DOHH2 (cell line): ENCODE measurements at regions not wholly inside any gene's neighbourhood (a gene's known extent, or its start where the extent isn't known, plus 50 kb on each side); places are given as distances from the start of the nearest gene placed in this dataset.

Source experiments
- H3F3A ChIP-seq: fragments of 200-600 bp; sonication (generic), shearing (Covaris generic); 2 replicates; pipeline ENCODE4 v1.6.0; 2016; ENCODE audit warnings: antibody characterized with exemption, mild to moderate bottlenecking; ENCODE audit not compliant: control insufficient read depth, insufficient read depth
- H3K27ac ChIP-seq: fragments of 200-600 bp; sonication (generic); 2 replicates; pipeline ENCODE4 v1.5.1; 2014; ENCODE audit warnings: low read depth, mild to moderate bottlenecking, low read length, moderate library complexity
- H3K27me3 ChIP-seq: fragments of 200-600 bp; sonication (generic); 2 replicates; pipeline ENCODE4 v1.6.1; 2014; ENCODE audit warnings: mild to moderate bottlenecking, low read length, mixed read lengths; ENCODE audit not compliant: control insufficient read depth
- H3K36me3 ChIP-seq: fragments of 200-600 bp; sonication (generic); 2 replicates; pipeline ENCODE4 v1.6.1; 2014; ENCODE audit warnings: mild to moderate bottlenecking, low read length, moderate library complexity, mixed read lengths; ENCODE audit not compliant: control insufficient read depth
- H3K4me1 ChIP-seq: fragments of 200-600 bp; sonication (generic); 2 replicates; pipeline ENCODE4 v1.6.1; 2014; ENCODE audit warnings: mild to moderate bottlenecking, low read length, mixed read lengths; ENCODE audit not compliant: control insufficient read depth
- H3K4me2 ChIP-seq: fragments of 200-600 bp; sonication (generic); 2 replicates; pipeline ENCODE4 v1.6.0; 2014; ENCODE audit warnings: mild to moderate bottlenecking, low read length, moderate library complexity
- H3K4me3 ChIP-seq: fragments of 200-600 bp; sonication (generic); 2 replicates; pipeline ENCODE4 v1.5.1; 2014; ENCODE audit warnings: mild to moderate bottlenecking, low read length, mixed read lengths
- H3K79me2 ChIP-seq: fragments of 200-600 bp; sonication (generic); 2 replicates; pipeline ENCODE4 v1.6.1; 2014; ENCODE audit warnings: mild to moderate bottlenecking, low read length, mixed read lengths; ENCODE audit not compliant: control insufficient read depth
- H3K9me2 ChIP-seq: fragments of 200-600 bp; sonication (generic); replicated peaks from 2 replicates; pipeline ENCODE4 v1.6.1; 2014; ENCODE audit warnings: mild to moderate bottlenecking, low read length, mixed read lengths; ENCODE audit not compliant: control insufficient read depth
- H3K9me3 ChIP-seq: fragments of 200-600 bp; sonication (generic); 2 replicates; pipeline ENCODE4 v1.6.1; 2014; ENCODE audit warnings: antibody characterized with exemption, low read length, mixed read lengths; ENCODE audit not compliant: control insufficient read depth, insufficient read depth
- H4K20me1 ChIP-seq: fragments of 200-600 bp; sonication (generic); 2 replicates; pipeline ENCODE4 v1.6.0; 2014; ENCODE audit warnings: low read depth, mild to moderate bottlenecking, antibody characterized with exemption, low read length, moderate library complexity; ENCODE audit not compliant: control insufficient read depth, insufficient read depth
- EZH2phosphoT487 ChIP-seq: fragments of 200-600 bp; sonication (generic); IDR thresholded peaks from 2 replicates; pipeline ENCODE4 v1.6.1; 2017; ENCODE audit warnings: borderline replicate concordance, mild to moderate bottlenecking, antibody characterized with exemption, low read length, moderate library complexity, mixed read lengths
- TF ChIP-seq, protein P1 (sequence below): fragments of 200-600 bp; sonication (generic); IDR thresholded peaks from one replicate; pipeline ENCODE4 v1.5.1; 2014; ENCODE audit warnings: antibody characterized with exemption, mild to moderate bottlenecking, low read depth, low read length; ENCODE audit not compliant: poor library complexity, severe bottlenecking

DNA sequence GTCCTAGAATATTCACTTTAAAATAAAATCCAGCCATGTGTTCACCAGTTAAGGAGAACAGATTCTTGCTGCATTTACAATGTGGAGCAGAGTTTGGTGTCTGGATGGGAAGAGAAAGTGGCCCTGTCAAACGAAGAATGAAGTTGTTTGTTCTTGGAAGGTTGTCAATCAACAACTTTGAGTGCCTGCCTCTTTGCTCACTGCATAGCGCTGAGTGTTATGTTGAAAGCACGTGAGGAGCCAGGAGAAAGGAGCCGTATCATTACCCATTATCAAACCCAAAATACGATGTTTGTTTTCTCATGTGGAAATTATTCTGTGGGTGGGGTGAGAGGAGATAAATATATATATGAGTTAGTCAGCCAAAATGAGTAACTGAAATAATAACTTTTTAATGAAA lies 492.5 kb upstream of the POU3F3 start:
- Histone ChIP-seq H3K36me3 (no peaks in the 10 kb centered on the region), H3F3A (no peaks in the 10 kb centered on the region), H3K79me2 (no peaks in the 10 kb centered on the region), H3K27me3 (no peaks in the 10 kb centered on the region), H3K4me2 (no peak overlapping the region), H3K9me3 (peaks cover 3% of the 10 kb centered on the region; the same call in 1 of the 2 replicates), H3K4me1 (peaks cover 5% of the 10 kb centered on the region; the same call in 1 of the 2 replicates), H3K9me2 (no peaks in the 10 kb centered on the region), H4K20me1 (no peaks in the 10 kb centered on the region), H3K27ac (no peak overlapping the region), H3K4me3 (no peak overlapping the region)
- TF ChIP-seq, protein P1, sequence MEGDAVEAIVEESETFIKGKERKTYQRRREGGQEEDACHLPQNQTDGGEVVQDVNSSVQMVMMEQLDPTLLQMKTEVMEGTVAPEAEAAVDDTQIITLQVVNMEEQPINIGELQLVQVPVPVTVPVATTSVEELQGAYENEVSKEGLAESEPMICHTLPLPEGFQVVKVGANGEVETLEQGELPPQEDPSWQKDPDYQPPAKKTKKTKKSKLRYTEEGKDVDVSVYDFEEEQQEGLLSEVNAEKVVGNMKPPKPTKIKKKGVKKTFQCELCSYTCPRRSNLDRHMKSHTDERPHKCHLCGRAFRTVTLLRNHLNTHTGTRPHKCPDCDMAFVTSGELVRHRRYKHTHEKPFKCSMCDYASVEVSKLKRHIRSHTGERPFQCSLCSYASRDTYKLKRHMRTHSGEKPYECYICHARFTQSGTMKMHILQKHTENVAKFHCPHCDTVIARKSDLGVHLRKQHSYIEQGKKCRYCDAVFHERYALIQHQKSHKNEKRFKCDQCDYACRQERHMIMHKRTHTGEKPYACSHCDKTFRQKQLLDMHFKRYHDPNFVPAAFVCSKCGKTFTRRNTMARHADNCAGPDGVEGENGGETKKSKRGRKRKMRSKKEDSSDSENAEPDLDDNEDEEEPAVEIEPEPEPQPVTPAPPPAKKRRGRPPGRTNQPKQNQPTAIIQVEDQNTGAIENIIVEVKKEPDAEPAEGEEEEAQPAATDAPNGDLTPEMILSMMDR: no peak
- TF ChIP-seq EZH2phosphoT487: no peak

DNA sequence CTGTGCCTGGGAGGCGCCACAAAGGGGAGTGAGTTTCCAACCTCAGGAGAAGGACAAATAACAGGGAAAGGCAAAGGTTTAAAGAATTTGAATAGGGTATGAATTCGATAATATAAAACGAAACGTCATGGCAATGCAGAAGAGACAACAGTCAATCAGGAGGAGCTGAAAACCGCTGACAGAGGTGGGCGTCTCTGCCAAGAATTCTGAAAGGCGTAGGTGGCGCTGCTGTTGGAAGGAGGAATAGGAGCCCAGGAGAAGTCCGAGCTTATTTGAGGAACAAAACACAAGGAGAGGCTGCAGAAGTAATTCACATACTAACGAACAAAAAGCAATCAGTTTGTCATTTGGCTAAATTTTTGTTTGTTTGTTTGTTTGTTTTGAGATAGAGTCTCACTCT lies 485.8 kb upstream of the POU3F3 start:
- H3K4me1 ChIP-seq: peaks cover 10% of the 10 kb centered on the region
- no peaks in the 10 kb centered on the region for H3K79me2 ChIP-seq
- no peak overlapping the region for H3K4me2 ChIP-seq
- H3K27me3 ChIP-seq: no peaks in the 10 kb centered on the region
- H3K9me3 ChIP-seq: no peaks in the 10 kb centered on the region
- no peak for TF ChIP-seq EZH2phosphoT487
- TF ChIP-seq, protein P1: no peak
- H3F3A ChIP-seq: no peaks in the 10 kb centered on the region
- H3K27ac ChIP-seq: no peak overlapping the region
- no peaks in the 10 kb centered on the region for H4K20me1 ChIP-seq
- no peaks in the 10 kb centered on the region for H3K36me3 ChIP-seq
- H3K9me2 ChIP-seq: no peaks in the 10 kb centered on the region
- no peak overlapping the region for H3K4me3 ChIP-seq

DNA sequence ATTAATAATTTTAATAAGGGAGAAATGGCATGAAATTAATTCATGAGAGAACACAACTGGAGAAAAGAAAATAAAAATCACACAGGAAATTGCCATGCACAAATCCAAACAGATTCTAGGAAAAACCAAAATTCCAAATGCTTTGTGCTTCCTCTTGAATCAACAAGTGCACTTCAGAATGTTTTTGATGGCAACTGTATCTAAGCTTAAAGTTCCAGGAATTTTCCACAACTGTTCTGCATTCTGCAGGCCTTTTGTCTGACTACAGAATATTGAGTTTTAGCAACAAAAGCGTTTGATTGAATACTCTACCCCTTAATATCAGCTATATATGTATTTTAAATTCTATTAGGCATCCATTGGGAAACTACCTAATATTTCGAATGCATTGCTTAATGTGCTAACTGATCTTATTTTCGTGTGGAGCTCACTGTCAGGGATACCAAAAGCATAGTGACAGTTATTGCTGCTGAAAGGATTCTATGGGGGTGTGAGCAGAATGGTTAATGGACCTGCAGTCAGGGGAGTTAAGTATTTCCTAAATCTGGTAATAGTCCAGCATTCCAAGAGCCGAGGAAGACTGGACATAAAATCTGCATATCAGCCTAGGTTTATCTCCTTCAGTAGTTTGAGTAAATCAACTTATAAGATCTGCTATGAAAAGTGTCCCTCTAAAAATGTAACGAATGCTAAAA lies 482.7 kb upstream of the POU3F3 start:
- Histone ChIP-seq H3K4me3 (no peak overlapping the region), H3K27me3 (no peaks in the 10 kb centered on the region), H3K9me3 (no peaks in the 10 kb centered on the region), H3K4me1 (peaks cover 14% of the 10 kb centered on the region), H3K79me2 (no peaks in the 10 kb centered on the region), H4K20me1 (no peaks in the 10 kb centered on the region), H3K36me3 (no peaks in the 10 kb centered on the region), H3K9me2 (no peaks in the 10 kb centered on the region), H3K27ac (no peak overlapping the region), H3K4me2 (no peak overlapping the region), H3F3A (no peaks in the 10 kb centered on the region)
- TF ChIP-seq EZH2phosphoT487: no peak
- TF ChIP-seq, protein P1: no peak

DNA sequence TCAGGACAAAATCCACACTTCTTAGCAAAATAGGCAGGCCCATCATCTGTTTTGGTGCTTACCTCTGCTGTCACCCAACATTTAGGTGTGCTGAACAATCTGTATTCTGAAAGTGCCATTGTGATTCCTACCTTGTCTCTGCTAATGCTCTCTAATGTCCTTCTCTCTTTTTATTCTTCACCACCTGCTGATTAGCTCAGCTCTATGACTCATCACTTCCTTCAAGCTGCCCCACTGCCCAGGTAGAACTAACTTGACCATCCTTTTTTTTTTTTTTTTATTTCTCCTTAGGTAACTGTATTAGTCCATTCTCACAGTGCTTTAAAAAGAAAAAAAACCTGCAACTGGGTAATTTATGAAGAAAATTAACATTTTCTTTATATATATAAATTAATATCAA lies 478.7 kb upstream of the POU3F3 start:
- no peak overlapping the region for H3K4me2 ChIP-seq
- H3K27ac ChIP-seq: no peak overlapping the region
- no peak overlapping the region for H3K4me3 ChIP-seq
- no peaks in the 10 kb centered on the region for H4K20me1 ChIP-seq
- H3K27me3 ChIP-seq: no peaks in the 10 kb centered on the region
- no peaks in the 10 kb centered on the region for H3K79me2 ChIP-seq
- no peaks in the 10 kb centered on the region for H3F3A ChIP-seq
- no peaks in the 10 kb centered on the region for H3K9me2 ChIP-seq
- TF ChIP-seq EZH2phosphoT487: no peak
- TF ChIP-seq, protein P1: no peak
- H3K9me3 ChIP-seq: peaks cover 10% of the 10 kb centered on the region; the same call in 1 of the 2 replicates
- H3K36me3 ChIP-seq: no peaks in the 10 kb centered on the region
- peaks cover 24% of the 10 kb centered on the region for H3K4me1 ChIP-seq
